Stimulated activated CD4-positive, alpha-beta T cell treated with anti-CD3 and anti-CD28 coated beads, Interleukin-15, amount 100 ng/mL, for 1 hour (primary cell): ENCODE measurements at regions not wholly inside any gene's neighbourhood (a gene's known extent, or its start where the extent isn't known, plus 50 kb on each side); places are given as distances from the start of the nearest gene placed in this dataset.

Source experiments
- DNase-seq, 2 donors: peaks; one replicate each; pipeline ENCODE4 v3.0.0-alpha.2; 2020; ENCODE audit warnings: low read depth in 1 of 2, low spot score in 1 of 2

DNA sequence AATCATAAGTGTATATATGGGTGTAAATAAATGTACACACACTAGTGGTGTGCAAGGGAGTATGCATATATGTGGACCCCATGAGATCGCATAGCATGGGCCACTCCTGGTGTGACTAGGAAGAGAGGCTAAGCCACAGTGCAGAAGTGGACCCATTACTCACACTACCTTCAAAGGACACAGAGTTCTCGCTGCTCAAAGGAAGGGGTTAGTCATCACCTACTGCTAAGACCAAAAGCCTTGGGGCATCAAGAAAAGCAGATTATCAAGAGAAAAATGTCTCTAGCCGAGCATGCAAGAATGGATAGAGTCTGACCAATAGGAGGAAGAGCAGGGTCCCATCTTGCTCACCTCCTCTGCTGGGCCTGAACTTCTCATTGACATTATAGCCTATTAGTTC, 195.5 kb downstream of the MAFB start:
- DNase-seq = no peak

DNA sequence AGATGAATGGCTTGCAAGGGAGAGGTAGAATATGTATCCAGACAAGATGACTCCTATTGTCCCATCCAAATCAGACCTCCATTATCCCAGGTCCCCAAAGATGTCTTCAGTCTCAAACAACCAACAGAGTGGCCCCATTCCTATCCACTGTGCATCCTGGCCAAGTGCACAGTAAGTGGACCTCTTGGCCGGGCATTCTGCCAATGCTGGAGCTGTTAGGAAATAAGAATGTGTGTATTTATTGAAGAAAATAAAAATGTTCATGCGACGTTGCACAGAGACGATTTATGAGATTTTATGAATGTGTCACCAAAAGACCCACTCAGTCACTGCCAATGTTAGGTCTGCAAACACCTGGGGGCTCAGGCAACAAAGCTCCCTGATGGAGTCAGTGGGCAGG, 196.0 kb downstream of the MAFB start:
- no peak for DNase-seq

DNA sequence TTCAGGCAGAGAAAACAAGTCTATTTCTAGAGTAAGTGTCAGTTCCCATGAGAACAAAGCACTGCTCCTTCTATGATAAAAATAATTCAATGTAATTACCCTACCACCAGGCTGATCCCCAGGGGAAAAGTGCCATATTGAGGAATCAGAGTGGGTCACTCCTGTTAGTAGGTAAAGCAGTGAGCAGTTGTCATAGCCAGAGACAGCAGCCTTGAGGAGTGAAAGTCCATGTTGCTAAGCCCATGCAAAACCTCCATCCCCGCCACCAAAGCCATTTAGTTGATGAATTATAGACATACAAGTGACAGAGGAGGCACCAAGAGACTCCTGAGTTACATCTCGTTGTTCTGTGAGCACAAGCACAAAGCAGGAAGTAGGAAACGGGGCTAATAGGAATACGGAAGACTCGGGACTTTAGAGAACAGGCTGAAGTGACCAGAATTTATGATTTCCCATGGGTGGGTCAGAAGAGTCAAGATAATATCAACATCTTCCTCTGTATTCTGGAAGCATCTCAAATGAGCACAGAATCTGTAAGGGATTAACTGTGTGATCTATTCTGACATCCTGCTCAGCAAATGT, 197.9 kb downstream of the MAFB start:
- DNase-seq = no peak

DNA sequence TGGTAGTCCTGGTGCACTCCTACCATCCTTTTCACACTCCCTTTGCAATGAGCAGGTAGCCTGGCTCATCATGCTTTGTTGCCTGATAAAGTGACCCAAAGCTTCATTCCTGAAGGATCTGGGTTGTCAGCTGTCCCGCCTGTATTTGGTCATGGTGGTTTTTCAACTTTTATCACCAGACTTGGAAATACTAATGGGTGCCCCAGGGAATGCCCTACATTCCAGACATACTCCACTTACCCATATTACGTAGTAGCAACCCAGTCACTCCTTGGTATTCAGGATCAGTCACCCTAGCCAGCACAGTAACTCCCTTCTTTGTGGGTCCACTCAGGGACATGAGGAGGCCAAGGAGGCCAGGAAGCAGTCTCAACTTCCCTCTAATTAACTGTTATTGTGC, 199.2 kb downstream of the MAFB start:
- no peak for DNase-seq

DNA sequence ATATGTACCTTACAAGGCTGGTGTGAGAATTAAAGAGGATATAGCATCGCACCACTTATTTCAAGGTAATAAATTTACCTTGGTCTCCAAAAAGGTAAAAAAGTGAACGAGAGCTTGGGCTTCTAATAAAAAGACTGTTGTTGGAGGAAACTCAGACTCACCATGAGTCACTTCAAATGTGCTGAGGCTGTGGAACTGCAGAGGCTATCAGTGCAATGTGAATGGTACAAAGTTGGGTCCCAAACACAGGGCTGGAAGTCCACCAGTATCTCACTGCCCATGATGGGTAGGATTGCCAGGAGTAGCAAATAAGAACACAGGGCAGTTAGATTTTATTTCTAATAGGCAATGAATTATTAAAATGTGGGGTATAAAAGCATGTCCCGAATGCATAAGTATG, 200.6 kb downstream of the MAFB start:
- DNase-seq = no peak

DNA sequence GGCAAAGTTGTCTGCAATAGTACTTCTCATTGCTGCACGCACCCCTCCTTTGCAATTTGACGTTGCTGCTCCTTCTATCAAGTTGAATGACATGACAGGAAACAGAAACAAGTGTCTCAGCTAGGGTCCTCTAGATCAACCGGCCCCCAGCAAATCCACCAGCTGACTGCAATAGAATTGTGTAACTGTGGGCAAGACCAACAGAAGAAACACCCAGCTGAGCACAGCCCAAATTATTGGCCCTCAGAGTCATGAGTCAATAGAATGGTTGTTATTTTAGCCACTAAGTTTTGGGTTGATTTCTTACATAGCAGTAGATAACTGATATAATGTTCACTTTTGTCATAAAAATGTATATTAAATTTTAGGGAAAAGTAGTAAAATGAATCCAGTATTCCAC, 202.7 kb downstream of the MAFB start:
- no peak for DNase-seq

DNA sequence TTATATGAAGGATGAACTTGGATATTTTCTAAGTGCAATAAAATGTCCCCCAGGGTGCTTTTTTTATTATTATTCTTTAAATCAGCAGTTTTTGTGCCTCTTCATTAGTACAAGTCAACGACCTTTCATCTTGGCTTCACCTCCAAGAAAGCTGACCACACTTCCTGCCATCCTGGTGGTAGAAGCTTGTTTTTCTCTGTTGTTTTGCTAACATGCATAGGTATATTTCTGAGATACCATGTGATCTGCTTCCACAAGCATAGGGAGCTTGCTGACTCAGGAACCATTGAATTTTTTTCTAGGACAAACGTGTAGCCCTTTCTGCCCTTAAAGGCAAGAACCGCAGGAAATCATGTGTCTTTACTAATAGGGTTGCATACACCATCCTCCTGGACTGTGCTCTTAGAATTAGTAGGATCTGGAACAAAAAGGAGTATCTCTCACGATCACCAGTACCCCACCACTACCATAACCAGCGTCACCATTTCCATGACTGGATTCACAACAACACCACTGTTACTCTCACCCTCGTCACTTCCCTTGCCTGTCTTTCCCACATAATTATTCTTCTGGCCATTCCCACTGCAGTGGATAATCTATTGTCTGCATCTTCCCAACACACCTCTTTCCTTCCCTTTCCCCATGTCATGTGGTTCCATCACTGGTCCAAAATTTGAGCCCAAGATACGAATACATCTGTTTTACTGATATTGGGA, 207.1 kb downstream of the MAFB start:
- no peak for DNase-seq

DNA sequence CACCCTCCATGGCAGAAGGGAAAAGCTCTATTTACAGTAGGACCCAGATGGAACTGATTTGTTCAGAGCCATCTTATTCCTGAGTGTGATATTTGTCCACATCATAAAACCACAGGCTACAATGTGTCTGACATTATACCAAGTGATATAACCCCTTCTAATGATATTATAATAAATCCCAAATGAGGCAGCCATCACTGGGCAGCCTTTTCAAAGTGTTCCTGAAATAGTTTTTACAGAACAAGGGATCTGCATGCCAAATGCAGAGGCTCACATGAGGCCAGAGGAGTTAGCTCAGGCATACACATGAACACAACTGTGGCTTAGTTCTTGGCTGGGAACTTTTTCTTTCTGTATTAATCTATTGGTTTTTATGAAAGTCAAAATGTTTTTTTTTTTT, 207.7 kb downstream of the MAFB start:
- no peak for DNase-seq

DNA sequence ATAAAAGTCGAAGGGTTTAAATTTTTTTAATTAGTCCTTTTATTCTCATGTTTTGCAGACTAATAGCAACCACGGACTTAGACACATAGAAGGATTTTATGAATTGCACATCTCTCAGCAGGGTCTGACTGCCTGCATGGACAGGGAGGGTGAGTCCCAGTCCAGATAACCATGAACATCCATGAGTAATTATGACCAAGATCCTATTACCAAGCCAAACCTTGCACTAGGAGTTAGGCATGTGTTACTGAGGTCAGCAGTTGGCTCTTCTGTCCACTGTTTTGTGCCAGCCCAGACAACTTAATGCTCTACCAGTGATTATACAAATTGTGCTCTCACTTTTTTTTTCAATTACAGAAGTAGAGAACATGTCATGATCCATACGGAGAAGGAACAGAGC, 211.2 kb downstream of the MAFB start:
- DNase-seq = no peak

DNA sequence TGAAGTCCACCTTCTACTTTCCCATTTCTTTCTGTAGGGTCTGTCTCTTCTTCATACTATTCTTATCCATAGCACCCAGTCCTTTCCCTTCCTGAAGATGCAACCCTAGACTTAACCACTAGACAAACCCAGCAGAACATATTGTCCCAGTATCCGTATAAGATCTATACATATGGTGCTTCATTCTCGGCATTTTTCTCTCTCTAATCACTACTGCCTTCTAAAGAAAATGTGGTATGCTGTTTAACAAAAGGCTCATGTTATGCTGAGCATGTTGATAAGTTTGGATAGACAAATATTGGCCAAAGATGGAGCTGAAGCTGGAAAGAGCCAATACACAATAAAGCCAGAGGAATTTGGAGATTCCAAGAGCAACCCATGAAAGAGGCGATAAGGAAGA, 212.6 kb downstream of the MAFB start:
- DNase-seq = no peak

DNA sequence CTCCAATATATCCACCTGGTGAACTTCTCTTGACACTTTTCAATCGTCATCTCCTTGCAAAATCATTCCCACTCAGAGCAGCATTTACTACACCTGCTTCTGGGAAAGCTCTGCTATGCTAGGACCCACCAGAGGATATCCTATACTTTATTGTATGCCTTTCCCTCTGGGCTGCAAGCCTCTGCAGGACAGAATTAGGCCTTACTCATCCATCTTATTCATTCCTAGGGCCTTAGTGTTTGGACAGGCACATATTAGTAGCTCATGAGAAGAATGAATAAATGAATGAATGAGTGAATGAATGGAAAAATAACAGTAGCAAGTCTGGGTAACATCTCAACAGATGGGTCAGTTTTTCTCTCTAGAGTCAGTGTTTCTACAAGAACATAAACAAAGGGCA, 216.1 kb downstream of the MAFB start:
- DNase-seq = no peak

DNA sequence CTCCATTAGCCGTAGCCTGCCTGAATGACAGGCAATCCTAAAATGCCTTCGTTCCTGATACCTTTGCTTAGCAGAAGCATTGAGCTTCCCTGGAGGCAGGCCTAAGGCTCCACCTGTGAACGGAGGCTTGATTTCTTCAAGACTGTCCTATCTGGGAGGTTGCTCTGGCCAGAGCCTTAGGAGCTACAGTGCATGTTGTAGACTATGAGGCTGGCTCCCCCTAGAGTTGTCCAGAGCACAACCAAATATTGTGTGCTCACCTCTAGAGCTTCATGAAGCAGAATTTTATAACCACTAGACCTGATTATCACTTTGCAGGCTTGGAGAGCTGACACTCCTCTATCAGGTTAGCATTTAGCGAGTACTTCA, 217.8 kb downstream of the MAFB start:
- DNase-seq = no peak

DNA sequence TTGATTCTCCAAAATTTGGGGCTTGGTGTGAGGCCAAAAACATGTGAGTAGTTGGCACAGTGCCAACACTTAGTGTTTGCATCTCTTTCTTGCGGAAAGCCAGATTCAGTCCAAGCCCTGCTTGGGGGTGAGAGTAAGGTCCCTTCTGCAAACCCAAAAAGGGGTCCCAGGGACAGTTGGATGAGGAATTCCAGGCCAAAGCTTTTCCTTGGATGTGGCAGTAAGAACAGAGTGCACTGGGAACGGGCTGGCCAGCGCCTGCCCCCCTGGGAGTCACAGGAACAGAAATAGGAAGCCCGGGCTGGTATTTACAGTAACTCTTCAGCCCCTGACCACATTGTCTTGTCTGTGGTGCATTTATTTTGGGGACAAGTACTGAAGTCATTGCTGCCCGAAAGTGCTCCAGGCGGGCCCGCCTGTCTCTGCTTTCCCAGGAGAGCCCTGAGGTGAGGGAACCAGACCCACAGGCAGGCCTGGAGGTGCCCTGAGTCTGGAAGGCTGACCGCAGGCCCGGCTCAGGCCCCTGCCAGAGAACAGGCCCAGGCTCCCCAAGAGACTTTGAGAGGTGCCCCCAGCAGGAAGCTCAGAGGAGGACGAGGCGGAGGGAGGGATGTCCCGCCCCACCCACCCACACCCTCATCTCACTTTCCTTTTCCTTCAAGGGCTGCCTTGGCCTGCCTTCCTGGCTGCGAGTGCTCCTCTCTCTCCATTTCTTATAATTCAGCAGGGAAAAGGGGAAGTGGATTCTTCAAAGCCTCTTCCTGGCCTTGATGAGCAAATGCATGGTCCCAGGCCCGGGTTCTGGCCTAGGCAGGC, 218.4 kb downstream of the MAFB start:
- DNase-seq = no peak

DNA sequence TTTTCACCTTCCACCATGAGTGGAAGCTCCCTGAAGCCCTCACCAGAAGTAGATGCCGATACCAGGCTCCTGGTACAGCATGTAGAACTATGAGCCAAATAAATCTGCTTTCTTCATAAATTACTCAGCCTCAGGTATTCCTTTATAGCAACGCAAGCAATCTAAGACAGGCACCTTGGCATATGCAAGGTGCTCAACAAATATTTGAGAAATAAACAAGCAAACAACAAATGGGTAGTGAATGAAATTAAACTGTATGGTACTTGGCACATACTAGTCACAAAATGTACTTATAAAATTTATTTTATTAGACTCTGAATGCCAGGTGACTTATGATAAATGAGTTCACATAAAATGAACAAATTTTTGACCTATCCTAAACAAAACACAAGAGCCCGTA, 220.3 kb downstream of the MAFB start:
- no peak for DNase-seq

DNA sequence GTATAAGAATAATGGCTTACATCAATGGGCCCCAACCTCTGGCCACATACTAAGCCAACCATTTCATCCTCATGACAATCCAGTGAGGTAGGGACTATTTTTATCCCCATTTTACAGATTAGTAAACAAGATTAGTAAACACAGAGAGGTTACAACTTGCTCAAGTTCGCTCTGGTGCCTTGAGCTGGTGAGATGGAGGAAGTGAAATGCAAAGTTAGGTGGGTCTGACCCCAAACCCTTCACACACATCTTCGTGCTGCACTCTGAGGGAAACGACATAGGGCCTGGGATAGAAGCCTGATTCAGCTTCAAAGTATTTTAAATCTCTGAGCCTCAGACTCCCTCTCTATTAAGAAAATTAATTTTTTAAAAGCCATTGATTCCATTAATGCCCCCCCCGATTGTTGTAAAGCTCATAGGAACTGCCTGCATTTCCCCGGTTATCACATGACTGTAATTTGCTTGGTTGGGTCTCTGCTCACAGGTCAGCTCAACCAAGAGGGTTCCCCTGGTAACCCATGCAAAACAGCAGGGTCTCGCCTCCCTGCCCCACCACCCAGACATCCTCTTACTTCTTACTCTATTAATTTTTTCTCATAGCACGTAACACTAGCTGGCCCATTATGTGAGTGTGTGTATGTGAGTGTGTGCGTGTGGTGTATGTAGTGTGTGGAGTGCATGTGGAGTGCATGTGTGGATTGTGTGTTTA, 221.2 kb downstream of the MAFB start:
- no peak for DNase-seq

DNA sequence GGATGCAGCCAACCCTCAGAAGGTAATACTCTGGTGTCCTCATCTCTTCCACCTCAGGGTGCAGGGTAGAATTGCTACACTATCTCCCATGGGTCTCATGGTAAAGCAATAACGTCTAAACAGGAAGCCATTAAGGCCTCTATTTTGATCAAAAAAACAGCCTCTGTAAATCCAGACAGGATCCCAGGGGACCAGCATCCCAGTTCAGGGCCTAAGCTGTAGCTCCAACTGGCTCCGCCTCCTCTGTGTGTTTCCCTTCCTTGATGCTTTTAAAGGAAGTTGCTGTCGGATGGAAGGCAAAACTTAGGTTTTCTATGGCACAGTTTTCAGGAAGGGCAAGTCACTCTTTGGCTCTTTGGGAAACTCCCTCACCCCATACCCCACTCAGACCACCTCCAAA, 222.0 kb downstream of the MAFB start:
- no peak for DNase-seq

DNA sequence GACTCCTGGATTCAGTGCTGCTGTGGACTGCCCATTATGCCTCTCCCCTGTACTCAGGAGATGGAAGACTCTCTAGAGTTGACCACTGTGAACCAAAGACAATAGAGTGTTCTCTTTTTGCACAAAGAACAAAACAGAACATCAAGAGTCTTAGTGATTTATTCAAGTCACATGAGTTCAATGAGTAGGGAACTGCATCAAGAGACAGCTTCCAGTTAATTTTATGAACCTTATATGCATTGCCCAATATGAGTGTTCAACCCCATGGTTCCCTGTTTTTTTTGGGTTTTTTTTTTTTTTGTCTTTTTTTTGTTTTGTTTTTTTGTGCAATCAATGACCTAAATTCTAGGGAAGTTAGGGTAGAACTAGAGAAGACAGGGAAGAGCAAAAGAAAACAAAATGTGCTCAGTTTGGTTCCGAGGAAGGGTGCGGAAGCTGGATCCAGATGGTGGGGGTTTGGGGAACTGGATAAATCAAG, 224.3 kb downstream of the MAFB start:
- no peak for DNase-seq

DNA sequence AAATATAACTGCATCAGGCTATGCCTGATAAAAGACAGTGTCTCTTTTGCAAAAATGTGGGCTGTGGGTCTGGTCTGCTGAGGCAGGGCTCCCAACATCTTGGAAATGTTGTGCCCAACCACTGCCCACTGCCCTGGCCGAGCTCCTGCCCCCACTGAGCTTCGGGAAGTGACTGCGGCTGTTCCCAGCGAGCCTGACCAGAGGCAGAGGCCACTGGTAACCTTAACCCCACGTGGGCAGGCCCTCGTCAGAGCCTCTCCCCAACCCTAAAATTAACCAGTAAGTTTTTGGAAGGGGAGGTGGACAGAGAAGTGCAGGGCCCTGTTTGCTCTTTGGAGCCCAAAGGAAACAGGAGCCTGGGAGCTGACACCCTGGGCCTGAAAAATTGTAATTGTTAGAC, 225.9 kb downstream of the MAFB start:
- no peak for DNase-seq

DNA sequence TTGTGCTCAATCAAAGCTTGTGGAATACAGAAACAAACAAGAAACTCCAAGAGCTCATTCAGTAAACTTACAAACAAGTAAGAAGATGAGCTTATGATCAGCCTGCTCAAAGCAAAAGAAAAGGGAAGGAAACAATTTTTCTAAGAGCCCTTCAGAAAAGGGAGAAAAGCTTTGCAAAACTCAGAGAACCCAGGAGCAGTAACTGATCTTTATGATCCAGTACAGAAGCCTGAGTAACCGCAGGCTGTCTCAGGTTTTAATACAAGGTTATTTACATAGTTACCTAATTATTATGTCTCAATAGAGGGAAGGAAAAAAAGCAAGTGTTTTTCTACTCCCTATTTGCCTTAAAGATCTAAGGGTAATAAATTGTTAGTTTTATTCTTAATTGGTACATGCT, 226.5 kb downstream of the MAFB start:
- no peak for DNase-seq

DNA sequence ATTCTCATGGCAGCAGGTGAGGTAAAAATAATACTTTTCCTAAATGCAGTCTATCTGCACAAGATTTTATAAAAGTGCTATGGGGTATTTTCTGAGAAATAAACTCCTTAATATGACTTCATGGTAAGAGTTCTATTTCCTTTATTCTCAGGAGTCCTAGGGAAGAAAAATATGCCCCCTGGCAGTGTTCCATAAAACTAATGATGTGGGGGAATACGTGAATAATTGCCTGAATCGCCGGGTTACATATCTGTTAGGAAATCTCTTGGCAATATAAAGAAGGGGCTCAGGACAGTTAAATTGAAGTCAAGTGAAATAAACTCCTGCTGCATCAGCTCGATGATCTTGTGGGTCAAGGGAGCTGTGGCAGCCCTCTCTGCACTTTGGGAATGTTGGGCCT, 229.7 kb downstream of the MAFB start:
- no peak for DNase-seq

DNA sequence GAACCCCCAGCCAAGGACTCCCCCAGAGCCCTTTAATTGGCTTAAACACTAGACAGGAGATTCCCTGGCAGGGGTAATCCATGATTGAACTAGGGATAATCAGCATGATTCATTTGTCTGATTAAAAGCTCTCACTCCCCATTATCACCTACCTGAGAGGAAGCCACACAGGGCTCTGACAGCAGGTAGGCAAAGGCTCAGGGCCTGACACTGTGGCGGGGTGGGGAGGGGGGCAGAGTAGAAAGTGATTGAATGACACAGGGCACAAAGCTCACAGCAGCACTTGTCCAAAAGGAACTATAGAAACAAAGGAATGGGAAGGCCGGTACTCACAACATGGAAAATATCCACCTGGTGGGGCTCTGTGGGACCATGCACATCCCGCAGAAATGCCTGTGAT, 231.6 kb downstream of the MAFB start:
- DNase-seq = no peak

DNA sequence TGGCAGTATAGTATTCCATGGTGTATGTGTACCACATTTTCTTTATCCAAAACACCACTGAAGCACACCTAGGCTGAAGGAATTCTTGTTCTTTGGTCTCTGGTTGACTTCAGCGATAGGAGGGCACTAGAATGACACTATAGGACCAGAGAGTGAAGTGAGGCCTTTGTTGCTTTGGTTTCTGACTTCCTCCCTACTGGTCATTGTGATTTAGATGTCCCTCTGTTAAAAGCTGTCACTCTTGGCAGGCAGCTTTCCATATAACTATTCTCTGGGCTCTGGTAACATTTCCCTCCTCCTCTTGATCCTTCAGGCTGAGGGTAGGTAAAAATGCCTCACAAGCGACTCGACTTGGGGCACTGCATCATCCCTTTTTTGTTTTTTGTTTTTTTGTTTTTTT, 236.3 kb downstream of the MAFB start:
- no peak for DNase-seq
